COLO668 (cell line): ENCODE measurements at regions not wholly inside any gene's neighbourhood (a gene's known extent, or its start where the extent isn't known, plus 50 kb on each side); places are given as distances from the start of the nearest gene placed in this dataset.

Experiments
- DNase-seq: peaks from one replicate; lab custom pipeline; 2025; ENCODE audit not compliant: unreplicated experiment; lab: John Stamatoyannopoulos, UW

DNA sequence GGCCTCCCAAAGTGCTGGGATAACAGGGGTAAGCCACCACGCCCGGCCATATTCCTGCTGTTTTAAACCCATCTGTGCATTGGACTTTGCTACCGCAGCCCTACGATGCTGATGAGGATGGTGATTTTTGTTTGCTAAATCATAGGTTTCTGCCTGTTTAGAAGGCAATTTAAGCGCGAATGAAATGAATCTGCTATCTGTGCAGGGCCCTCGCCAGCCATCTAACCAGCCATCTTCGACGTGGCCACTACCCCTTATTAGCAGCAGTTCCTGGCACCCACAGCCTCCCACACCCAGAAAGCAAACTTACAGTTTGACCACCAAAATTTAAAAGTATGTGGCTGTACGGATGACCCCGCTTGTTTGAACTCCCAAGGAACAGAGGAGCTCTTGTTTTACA is 178.5 kb downstream of the SHOX start:
- no peak for DNase-seq

GRCh38 chrX:806586-806985 is 176.0 kb downstream of the SHOX start:
- no peak for DNase-seq

DNA sequence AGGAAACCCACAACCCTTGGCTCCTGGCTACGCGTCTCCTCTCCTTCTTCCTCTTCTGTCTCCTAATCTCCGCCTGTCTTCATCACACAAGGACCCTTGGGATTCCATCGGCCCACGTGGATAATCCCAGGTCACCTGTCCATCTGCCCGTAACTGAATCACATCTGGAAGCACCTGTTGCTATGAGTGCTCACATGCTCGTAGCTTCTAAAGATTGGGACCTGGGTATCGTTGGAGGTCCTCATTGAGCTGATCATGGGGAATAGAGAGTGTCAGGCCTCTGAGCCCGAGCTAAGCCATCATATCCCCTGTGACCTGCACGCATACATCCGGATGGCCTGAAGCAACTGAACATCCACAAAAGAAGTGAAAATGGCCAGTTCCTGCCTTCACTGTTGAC is 175.4 kb downstream of the SHOX start:
- no peak for DNase-seq

- no peak for DNase-seq
These were observed 174.6 kb downstream of the SHOX start for GRCh38 chrX:805103-805670.

DNA sequence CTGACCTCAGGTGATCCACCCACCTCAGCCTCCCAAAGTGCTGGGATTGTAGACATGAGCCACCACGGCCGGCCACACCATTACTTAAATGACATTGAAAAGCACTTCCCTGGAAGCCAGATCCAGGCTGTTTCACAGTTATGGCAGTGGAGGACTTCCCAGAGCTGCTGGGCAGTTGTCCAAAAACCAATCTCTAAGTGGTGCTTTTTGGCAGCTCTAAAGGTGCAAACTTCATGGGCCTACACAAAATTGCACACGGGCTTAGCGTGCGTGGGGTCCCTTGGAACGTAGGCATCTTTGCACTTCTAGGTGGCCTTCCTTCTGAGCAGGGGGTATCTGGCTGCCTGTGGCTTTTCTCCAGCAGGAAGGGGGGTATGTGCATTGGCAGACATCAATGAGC is 172.3 kb downstream of the SHOX start:
- DNase-seq, result no peak

DNA sequence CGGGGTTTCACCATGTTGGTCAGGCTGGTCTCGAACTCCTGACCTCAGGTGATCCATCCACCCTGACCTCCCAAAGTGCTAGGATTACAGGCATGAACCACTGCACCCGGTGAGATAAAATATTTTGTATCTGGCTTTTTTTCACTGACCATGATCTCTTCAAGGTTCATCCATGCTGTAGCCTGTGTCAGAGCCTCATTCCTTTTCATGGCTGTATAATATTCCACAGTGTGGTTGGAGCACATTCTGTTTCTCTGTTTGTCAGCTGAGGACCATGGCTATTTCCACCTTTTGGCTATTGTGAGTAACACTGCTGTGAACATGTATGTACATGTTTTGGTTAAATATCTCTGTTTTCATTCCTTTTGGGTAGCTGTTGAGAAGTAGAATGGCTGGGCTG is 169.2 kb downstream of the SHOX start:
- DNase-seq, result no peak

GRCh38 chrX:794311-794710 is 163.7 kb downstream of the SHOX start:
- DNase-seq, result no peak

- DNase-seq, result no peak
These were observed 162.7 kb downstream of the SHOX start for GRCh38 chrX:793216-793770.

DNA sequence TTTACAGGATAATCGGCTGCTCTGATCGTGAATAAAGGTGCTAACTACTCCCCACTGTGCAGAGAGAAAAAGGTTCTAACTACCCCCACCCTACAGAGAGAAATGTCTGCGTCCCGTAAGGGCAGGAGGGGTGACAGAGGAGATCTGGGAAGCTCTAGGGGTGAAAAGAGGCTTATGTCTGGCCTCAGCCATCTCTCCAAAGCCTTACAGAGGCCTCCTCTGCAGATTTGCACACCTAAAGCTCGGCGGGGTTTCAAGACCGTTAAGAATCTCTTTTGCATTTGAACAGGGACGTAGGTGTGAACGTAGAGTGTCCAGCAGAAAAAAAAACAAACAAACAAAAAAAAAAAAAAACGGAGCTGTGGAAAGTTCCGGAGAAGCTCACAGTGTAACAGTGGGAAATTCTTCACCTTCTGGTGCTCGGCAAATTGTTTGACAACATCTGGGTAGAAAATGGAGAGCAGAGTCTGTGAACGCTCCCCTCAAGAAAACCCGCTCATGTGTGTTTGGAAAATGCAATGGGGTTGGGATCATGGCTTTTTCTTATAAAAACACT is 161.0 kb downstream of the SHOX start:
- DNase-seq, result no peak

DNA sequence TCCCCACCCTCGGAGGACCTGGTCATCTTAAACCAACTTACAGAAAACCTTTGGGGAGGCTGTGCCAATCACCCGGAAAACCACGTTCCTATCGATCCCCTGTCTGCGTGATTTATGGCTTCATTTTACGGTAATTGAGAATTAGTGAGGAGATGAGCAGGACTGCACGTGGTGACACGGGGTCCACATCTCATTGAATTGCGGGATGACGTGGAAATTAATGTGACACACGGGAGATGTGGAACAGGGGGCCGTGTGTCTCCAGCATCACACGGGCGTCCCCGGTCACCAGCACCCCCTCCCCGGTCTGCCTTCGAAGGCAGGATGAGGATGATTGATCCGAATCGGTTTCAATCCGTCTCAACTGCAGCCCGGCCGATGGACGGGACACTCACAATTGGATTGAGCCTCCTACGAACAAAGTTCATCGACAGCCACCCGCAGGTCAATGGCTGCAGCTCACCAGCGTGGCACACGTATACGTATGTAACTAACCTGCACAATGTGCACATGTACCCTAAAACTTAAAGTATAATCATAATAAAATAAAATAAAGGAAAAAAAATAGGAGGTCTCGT is 160.3 kb downstream of the SHOX start:
- DNase-seq, result no peak

DNA sequence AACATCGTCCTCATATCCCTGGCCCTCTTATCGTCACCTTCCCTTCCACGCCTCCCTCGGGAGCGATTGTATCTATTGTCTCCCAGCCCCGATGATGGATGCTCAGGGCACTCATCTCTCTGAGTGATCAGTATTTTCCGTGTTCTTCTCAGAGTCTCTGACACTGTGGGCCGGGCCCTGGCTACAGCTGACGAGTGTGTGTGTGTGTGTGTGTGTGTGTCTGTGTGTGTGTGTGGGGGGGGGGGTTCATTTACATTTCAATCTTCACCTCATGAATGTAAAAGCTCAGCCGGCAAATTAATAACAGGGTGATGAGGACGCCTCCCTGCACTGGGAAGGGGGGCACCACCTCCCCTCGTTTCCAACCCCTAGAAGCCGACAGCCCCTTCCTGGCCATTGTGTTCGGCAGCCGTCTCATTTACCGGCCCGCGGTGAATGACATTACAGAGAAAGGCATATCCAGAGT is 159.5 kb downstream of the SHOX start:
- DNase-seq, result no peak

GRCh38 chrX:789096-789495 is 158.5 kb downstream of the SHOX start:
- DNase-seq, result no peak

- DNase-seq, result no peak
These were observed 155.9 kb downstream of the SHOX start for GRCh38 chrX:786441-786881.

- DNase-seq, result no peak
These were observed 154.2 kb downstream of the SHOX start for GRCh38 chrX:784829-785228.

DNA sequence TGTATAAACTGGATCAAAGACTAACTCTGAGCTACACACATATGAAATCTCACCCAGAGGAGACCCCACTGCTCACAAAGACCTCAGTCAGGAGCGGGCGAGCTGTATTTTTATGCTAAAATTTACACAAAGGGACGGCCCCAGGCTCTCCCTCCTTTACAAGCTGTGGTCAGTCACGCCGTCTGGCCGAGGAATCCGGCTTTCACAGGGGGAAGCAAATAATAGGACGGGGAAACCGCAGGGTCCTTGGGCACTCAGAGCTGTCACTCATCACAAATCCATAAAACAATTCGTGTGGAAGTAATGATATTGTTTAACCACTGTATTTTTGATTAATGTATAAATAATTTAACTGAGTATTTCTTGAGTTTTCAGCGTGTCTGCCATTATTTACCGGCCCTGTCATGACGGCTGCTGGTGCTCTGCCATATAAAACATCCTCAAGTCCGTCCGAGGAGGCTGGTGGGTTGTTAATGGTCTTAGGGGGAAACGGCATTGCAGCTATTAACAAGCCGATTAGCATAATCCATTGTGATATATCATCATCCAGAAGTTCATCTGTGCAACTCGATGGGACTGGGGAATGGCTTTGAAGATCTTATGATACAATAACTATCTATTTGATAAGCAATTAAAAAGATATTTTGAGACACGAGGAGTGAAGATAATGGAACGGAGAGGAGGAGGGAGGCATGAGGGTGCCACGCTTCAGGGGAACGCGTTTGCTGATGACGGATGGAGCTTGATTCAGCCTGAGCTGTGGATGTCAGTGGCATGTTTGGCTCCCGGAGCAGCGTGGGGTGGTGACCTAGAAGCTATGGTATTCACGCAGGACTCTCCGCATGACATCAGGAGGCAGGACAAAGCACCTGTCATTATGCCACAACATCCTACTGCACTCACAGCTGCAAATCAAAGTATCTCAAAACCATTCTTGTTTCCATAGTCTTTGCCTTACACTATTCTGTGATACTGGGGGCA is 150.9 kb downstream of the SHOX start:
- no peak for DNase-seq

DNA sequence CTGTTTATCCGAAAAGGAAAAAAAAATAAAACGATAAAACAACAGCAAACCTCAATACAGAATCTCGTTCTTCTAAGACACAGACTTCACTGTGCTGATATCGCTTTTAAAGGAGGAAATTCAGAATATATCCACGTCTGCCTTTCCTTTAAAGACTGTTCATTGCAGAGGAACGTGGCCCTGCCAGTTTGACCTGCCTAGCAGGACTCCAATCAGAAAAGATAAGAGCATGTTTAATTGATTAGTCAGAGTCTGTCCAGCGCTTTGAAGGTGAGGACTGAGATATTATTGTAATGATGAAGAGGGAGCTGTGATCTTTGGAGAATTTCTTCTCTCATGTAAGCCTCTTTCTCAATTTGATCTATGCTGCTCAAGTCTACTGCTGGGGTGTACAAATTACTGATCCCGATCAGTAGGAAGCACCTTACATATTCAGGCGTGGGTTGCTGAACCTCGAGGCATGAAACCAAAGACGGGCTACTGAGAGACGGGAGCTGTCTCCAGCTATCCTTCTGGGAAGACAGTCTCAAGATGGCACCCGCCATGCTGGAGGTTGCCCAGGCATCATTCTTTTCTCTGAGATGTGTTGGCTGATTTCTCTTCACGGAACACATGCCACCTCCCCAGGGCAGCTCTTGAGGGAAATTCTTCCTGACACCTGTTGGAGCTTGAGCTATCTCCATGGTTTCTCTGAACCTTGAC is 146.1 kb downstream of the SHOX start:
- no peak for DNase-seq

DNA sequence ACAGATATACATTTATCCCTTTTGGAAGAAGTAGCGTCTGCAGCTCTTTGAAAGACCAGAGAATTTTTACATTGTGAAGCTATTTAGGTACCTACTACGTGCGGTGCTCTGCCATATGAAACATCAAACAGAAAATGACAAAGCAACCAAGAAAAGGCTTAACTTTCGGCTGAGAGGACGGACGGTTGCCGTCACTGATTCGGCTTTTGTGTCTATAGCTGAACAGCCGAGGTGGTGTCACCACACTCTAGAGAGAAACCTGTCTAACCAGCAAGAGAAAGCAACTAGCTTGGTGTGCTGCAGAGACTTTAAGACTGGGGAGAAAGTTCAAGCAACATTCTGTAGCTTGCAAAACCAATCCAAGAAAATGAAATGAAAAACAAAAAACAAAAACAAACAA is 145.5 kb downstream of the SHOX start:
- DNase-seq, result no peak

GRCh38 chrX:774536-774935 is 143.9 kb downstream of the SHOX start:
- no peak for DNase-seq

GRCh38 chrX:773292-774025 is 142.9 kb downstream of the SHOX start:
- no peak for DNase-seq

DNA sequence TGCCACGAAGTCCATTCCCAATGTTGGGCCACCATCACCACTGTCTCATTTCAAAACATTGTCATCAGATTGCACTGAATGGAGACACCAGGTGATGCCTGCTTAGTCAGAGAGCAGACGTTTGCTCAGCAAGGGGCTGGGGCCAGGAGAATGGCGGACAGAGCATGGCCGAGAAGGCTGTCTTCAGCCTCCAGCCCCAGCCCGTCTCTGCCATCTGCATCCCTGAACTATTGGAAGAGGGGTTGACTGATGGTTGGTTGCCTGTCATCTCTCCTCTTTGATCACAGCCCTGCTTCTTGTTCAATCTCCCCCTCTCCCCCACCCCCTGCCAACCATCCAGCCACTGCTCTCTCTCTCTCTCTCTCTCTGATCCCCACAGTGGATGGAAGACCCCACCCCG is 140.9 kb downstream of the SHOX start:
- no peak for DNase-seq
